Upper lobe of left lung (tissue), 6 donors: ENCODE measurements at regions not wholly inside any gene's neighbourhood (a gene's known extent, or its start where the extent isn't known, plus 50 kb on each side); places are given as distances from the start of the nearest gene placed in this dataset.

ENCODE experiments used
- ATAC-seq, 2 donors: fragments of 200-7000 bp; cut with Tn5 transposase; one replicate each; pipeline ENCODE4 v1.9.1; 2022; ENCODE audit warnings: mild to moderate bottlenecking in 2 of 2, moderate library complexity in 2 of 2; ENCODE audit not compliant: low FRiP score in 2 of 2
- DNase-seq, 2 donors: peaks; one replicate each; pipeline ENCODE4 v3.0.0-alpha.2; 2019 to 2020
- H3K27ac ChIP-seq, 4 donors: fragments of 200-600 bp; sonication (generic); one replicate each; pipeline ENCODE4 v1.5.1; 2016 to 2019
- H3K27me3 ChIP-seq, 4 donors: fragments of 200-600 bp; sonication (generic); one replicate each; pipeline ENCODE4 v1.5.1; 2017 to 2019
- H3K36me3 ChIP-seq, 4 donors: fragments of 200-600 bp; sonication (generic); one replicate each; pipeline ENCODE4 v1.5.1; 2016 to 2019
- H3K4me1 ChIP-seq, 4 donors: fragments of 200-600 bp; sonication (generic); one replicate each; pipeline ENCODE4 v1.5.1; 2018 to 2019
- H3K4me3 ChIP-seq, 4 donors: fragments of 200-600 bp; sonication (generic); one replicate each; pipeline ENCODE4 v1.5.1; 2017 to 2019; ENCODE audit warnings: mild to moderate bottlenecking in 2 of 4, moderate library complexity in 1 of 4
- H3K9me3 ChIP-seq, 4 donors: fragments of 200-600 bp; sonication (generic); one replicate each; pipeline ENCODE4 v1.5.1; 2018 to 2019
- EP300 ChIP-seq, 4 donors: sonication (generic); formaldehyde crosslinking; IDR thresholded peaks; one replicate each; pipeline ENCODE4 v1.5.1; 2017; ENCODE audit warnings: antibody characterized with exemption in 4 of 4, control low read depth in 2 of 4
- POLR2A ChIP-seq, 4 donors: fragments of 450-650 bp; IDR thresholded peaks; one replicate each; pipeline ENCODE4 v1.5.1; 2016 to 2017; ENCODE audit warnings: antibody characterized with exemption in 4 of 4, mild to moderate bottlenecking in 2 of 4
- POLR2AphosphoS5 ChIP-seq, 2 donors: sonication (generic); formaldehyde crosslinking; IDR thresholded peaks; one replicate each; pipeline ENCODE4 v1.5.1; 2017; ENCODE audit warnings: antibody characterized with exemption in 2 of 2
- WGBS, 2 donors: methylation state at CpG; one replicate each; pipeline ENCODE4 v1.1.5; 2017 to 2018; 5-methylcytosine and 5-hydroxymethylcytosine counted together
- TF ChIP-seq, protein P1 (sequence below), 6 experiments: fragments of 450-650 bp in 4 of 6; fragments of 200-600 bp in 2 of 6; sonication (generic) in 2 of 6; IDR thresholded peaks; one replicate each; pipeline ENCODE4 v1.5.1; 2016 to 2019; ENCODE audit warnings: antibody characterized with exemption in 6 of 6
- donor health status: DM: no; HTN: no; CAD: no; lungs with moderate emphysema.
- donor health status: DM: no; HTN: yes; CAD: no; lungs with severe emphysema.

DNA sequence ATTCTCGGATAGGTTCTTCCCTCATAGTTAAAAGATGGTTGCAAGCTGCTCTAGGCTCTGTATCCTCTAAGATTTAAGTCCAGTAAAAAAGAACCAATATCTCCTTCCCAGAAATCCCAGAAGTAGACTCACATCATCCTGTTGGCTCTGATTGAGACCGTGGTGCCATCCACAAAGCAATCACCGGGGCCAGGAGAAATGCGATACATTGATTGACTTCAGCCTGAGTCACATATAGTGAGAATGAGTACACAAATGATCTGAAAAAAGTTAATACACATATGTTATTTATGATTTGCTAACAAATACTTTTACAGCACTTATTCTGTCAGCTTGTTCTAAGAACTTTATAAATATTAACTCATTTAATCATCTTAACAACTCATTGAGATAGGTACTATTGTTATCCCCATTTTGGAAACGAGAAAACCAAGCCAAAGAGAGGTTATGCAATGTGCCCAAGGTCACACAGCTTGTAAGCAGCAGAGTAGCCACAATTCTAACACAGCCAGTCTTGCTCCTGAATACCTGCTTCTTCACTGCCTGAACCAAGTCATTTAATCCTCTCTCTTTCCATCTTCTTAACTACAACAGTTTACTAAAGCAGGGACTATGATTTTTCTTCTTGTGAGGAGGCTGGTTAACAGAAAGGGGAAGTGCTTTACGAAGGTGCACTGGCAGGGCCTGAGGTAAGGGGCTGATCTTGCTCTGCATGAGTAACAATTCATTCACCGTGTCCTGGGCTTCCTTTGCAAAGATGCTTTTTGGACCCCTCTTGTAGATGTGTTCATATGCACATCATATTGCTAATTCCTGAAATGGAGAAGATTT lies 177.0 kb downstream of the REEP3 start:
- H3K9me3 ChIP-seq, result no peaks in the 10 kb centered on the region
- H3K4me3 ChIP-seq, result no peak overlapping the region
- H3K27ac ChIP-seq, result no peak overlapping the region
- H3K4me1 ChIP-seq, result peaks cover 27 to 41% (median 34%) of the 10 kb centered on the region in 4 donors
- ATAC-seq, result no peak
- no peaks in the 10 kb centered on the region for H3K27me3 ChIP-seq
- TF ChIP-seq EP300 (IDR thresholded peaks at IDR 0.05), result no peak
- no peak for TF ChIP-seq POLR2AphosphoS5 (IDR thresholded peaks at IDR 0.05)
- TF ChIP-seq, protein P1, sequence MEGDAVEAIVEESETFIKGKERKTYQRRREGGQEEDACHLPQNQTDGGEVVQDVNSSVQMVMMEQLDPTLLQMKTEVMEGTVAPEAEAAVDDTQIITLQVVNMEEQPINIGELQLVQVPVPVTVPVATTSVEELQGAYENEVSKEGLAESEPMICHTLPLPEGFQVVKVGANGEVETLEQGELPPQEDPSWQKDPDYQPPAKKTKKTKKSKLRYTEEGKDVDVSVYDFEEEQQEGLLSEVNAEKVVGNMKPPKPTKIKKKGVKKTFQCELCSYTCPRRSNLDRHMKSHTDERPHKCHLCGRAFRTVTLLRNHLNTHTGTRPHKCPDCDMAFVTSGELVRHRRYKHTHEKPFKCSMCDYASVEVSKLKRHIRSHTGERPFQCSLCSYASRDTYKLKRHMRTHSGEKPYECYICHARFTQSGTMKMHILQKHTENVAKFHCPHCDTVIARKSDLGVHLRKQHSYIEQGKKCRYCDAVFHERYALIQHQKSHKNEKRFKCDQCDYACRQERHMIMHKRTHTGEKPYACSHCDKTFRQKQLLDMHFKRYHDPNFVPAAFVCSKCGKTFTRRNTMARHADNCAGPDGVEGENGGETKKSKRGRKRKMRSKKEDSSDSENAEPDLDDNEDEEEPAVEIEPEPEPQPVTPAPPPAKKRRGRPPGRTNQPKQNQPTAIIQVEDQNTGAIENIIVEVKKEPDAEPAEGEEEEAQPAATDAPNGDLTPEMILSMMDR (IDR thresholded peaks at IDR 0.05), result no peak
- TF ChIP-seq POLR2A (IDR thresholded peaks at IDR 0.05), result no peak
- 78 to 81% methylated on average over 7 of the region's 7 CpGs for WGBS, 2 donors
- H3K36me3 ChIP-seq, result no peaks in the 10 kb centered on the region
- no peak for DNase-seq

DNA sequence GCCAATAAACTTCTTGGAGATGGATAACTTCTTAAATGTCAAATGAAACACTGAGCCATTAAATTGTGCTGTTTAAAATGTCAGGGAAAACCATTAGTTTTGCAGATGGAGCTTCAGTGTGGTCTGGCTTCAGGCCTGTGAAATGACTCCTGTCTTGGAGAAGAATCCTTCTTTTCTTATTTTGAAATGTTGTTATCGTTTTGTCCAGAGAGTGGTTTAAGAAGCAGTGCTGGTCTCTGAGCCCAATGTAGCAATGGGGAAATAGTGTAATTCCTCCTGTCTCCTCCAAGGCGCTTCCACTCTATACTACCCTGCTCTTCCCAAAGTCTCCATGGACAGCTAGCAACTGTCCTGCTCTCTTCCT lies 177.6 kb downstream of the REEP3 start:
- Histone ChIP-seq H3K4me1 (peaks cover 29 to 47% (median 36%) of the 10 kb centered on the region in 4 donors), H3K27me3 (no peaks in the 10 kb centered on the region), H3K9me3 (no peaks in the 10 kb centered on the region), H3K4me3 (no peak overlapping the region), H3K36me3 (no peaks in the 10 kb centered on the region), H3K27ac (peak overlapping the region in 1 of 4 donors; percentile 91)
- DNase-seq, result no peak
- 80 to 87% methylated on average over 2 of the region's 2 CpGs for WGBS, 2 donors
- peak in 1 of 2 donors; percentile 38 for ATAC-seq
- TF ChIP-seq, protein P1 (IDR thresholded peaks at IDR 0.05), result no peak
- TF ChIP-seq POLR2AphosphoS5 (IDR thresholded peaks at IDR 0.05) (no peak), POLR2A (IDR thresholded peaks at IDR 0.05) (no peak), EP300 (IDR thresholded peaks at IDR 0.05) (no peak)

DNA sequence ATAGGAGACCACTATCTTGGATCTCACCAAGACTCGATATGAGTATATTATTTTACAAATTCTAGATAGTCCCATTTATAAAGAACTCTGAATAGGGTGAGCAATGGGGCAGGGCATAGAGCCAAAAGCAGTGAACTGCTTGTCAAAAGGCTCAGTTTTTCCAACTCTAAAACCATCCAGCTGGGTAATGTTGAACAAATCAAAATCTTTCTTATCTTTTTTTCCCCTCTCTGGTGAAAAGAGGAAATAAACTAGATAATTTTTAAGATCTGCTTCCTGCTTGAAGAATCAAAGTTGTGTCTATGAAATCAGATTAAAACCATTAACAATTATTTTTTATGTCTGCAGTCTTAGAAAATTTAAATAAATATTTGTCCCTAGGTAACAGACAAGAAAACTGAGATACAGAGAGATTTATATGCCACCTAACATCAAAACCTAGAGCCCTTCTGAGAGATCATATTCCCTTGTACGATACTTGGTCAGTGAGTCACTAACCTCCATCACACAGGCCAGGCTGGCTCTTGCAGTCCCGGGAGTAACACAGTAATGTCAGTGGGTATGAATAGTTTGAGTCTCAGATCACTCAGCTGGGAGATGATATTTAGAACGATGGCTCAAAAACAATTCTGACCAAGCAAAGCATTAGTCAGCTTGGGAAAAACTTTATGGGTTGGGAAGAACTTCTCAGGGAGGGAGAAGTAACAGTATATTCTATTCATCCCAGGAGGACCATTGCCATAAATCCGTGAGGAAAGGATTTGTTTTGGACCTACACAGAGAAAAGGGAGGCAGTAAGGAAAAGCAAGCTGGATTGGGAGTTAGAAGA lies 178.8 kb downstream of the REEP3 start:
- no peak for TF ChIP-seq POLR2A (IDR thresholded peaks at IDR 0.05)
- no peak for TF ChIP-seq EP300 (IDR thresholded peaks at IDR 0.05)
- no peak for TF ChIP-seq POLR2AphosphoS5 (IDR thresholded peaks at IDR 0.05)
- TF ChIP-seq, protein P1 (IDR thresholded peaks at IDR 0.05), result no peak
- peak in 1 of 2 donors; percentile 36 for DNase-seq
- 41 to 44% methylated on average over 5 of the region's 5 CpGs for WGBS, 2 donors

DNA sequence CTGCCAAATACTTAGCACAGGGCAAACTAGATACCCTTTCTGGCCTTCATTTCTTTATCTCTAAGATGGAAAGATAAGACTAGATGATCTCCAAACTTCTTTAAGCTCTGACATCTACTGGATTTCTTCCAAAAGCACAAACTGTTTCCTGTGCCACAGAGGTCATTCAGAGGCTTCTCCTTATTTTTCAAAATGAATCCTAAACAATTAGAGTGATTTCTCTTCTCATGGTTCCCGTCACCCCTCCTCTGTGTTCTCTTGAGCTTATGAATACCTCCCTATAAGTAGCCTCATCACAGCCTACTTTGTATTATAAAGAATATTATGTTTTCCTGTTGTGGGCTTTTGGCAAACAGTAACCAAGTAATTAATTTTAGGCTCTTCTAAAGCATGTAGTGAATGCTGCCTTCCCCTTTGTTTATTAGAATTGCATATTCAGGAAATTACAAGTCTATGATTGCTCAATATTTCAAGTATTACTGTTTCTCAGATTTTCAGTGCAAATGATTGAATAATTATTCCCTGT lies 179.5 kb downstream of the REEP3 start:
- peaks cover 33 to 51% (median 38%) of the 10 kb centered on the region in 4 donors for H3K4me1 ChIP-seq
- no peaks in the 10 kb centered on the region for H3K9me3 ChIP-seq
- H3K36me3 ChIP-seq, result no peaks in the 10 kb centered on the region
- DNase-seq (no peak), ATAC-seq (peak in 1 of 2 donors; percentile 54)
- 32 to 43% methylated on average over 1 of the region's 1 CpG for WGBS, 2 donors
- no peaks in the 10 kb centered on the region for H3K27me3 ChIP-seq
- no peak overlapping the region for H3K4me3 ChIP-seq
- no peak for TF ChIP-seq POLR2A (IDR thresholded peaks at IDR 0.05)
- TF ChIP-seq EP300 (IDR thresholded peaks at IDR 0.05), result peak in 1 of 4 donors; percentile 5
- peak in 1 of 2 donors; percentile 22 for TF ChIP-seq POLR2AphosphoS5 (IDR thresholded peaks at IDR 0.05)
- H3K27ac ChIP-seq, result peak overlapping the region; percentile 57 to 91 (median 82)

More for the DNA sequence above, 178.8 kb downstream of the REEP3 start:
- H3K9me3 ChIP-seq, result no peaks in the 10 kb centered on the region
- peak; percentile 78 to 92 for ATAC-seq
- no peaks in the 10 kb centered on the region for H3K27me3 ChIP-seq
- H3K27ac ChIP-seq, result peak overlapping the region; percentile 57 to 91 (median 82)
- H3K4me1 ChIP-seq, result peaks cover 33 to 51% (median 38%) of the 10 kb centered on the region in 4 donors
- no peaks in the 10 kb centered on the region for H3K36me3 ChIP-seq
- H3K4me3 ChIP-seq, result no peak overlapping the region

DNA sequence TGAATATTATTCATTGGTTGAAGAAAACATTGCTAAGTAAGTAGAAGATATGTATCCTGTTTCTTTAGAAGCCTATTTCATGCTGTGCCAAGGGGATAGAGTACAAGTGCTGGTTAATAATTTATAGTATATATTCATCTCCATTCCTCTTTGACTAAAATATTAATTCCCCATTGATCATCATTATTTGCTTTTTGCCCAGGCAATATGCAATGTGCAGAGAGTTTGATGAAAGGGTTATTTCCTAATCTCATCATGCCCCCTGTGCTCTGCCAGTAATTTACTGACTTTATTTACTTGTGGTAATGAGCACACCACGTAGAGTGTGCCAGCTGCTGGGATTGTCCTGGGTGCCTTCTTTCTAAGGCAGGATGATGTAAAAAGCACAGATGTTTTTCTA lies 180.9 kb downstream of the REEP3 start:
- H3K36me3 ChIP-seq, result no peaks in the 10 kb centered on the region
- H3K27ac ChIP-seq, result peak overlapping the region in 2 of 4 donors; percentile 1 to 19

More for the DNA sequence above, 180.9 kb downstream of the REEP3 start:
- 10 to 14% methylated on average over 1 of the region's 1 CpG for WGBS, 2 donors
- no peak for TF ChIP-seq POLR2A (IDR thresholded peaks at IDR 0.05)
- TF ChIP-seq, protein P1 (IDR thresholded peaks at IDR 0.05), result no peak
- no peak for TF ChIP-seq EP300 (IDR thresholded peaks at IDR 0.05)
- no peak for TF ChIP-seq POLR2AphosphoS5 (IDR thresholded peaks at IDR 0.05)
- H3K4me3 ChIP-seq, result no peak overlapping the region
- DNase-seq (no peak), ATAC-seq (no peak)
- H3K27me3 ChIP-seq, result no peaks in the 10 kb centered on the region
- no peaks in the 10 kb centered on the region for H3K9me3 ChIP-seq
- H3K4me1 ChIP-seq, result peaks cover 38 to 55% (median 44%) of the 10 kb centered on the region in 4 donors
